ENCODE measurements at regions not wholly inside any gene's neighbourhood (a gene's known extent, or its start where the extent isn't known, plus 50 kb on each side); places are given as distances from the start of the nearest gene placed in this dataset.
"Not testable (repeated sequence)": the region's sequence is repeated elsewhere in the genome, so short reads cannot be mapped to it uniquely, and the experiment has no call there.

- not testable (repeated sequence) for DNase-seq
Observed at GRCh38 chr11:49823188-49823587, 129.0 kb upstream of the OR4C13 start.

GRCh38 chr11:49850541-49850940 lies 101.7 kb upstream of the OR4C13 start:
- DNase-seq = not testable (repeated sequence)

- DNase-seq = no peak
Observed at GRCh38 chr11:49851511-49851910, 100.7 kb upstream of the OR4C13 start.

GRCh38 chr11:49851971-49852389 lies 100.2 kb upstream of the OR4C13 start:
- DNase-seq = no peak

- DNase-seq = not testable (repeated sequence)
Observed at GRCh38 chr11:49888875-49889274, 63.3 kb upstream of the OR4C13 start.

- DNase-seq = not testable (repeated sequence)
Observed at GRCh38 chr11:49891910-49892671, 60.1 kb upstream of the OR4C13 start.

- DNase-seq = not testable (repeated sequence)
Observed at GRCh38 chr11:49893442-49893841, 58.7 kb upstream of the OR4C13 start.

Data from activated CD4-positive, alpha-beta T cell treated with anti-CD3 and anti-CD28 coated beads, Interleukin-2, Interleukin-6, amounts not matched to agents 100 ng/mL and 50 ng/mL, durations not matched to agents 16 hours and 8 hours (primary cell).